ENCODE measurements at regions not wholly inside any gene's neighbourhood (a gene's known extent, or its start where the extent isn't known, plus 50 kb on each side); places are given as distances from the start of the nearest gene placed in this dataset.

DNA sequence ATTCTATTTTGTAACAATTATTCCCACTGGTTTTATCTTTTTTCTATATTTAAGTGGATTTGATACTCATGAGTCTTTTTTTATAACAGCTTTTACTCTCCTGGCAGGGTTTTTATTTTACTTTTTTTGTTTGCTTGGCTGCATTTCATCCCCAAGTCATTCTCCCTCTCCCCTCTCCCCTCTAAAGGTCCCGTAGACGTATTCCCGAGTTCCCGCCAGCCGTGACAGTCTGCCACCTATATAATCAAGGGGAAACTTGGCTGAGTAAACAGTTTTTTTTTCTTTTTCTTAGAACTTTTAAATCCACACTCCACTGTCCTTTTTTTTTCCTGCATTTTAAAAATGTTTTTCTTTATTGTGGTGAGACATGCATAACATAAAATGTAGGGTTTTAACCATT lies 433.1 kb upstream of the HS6ST1 start:
- Histone ChIP-seq H3K4me1 (ENCODE audit: control insufficient read depth, extremely low read depth, insufficient read depth, low read length) (no peaks in the 10 kb centered on the region), H4K20me1 (replicated peaks; ENCODE audit: control insufficient read depth, extremely low read depth, insufficient read depth, low read length) (no peaks in the 10 kb centered on the region), H3K36me3 (ENCODE audit: control insufficient read depth in 2 of 2, extremely low read depth in 1 of 2, insufficient read depth in 2 of 2, low read length in 2 of 2) (no peaks in the 10 kb centered on the region), H3K9me3 (replicated peaks; ENCODE audit: control insufficient read depth, insufficient read depth, low read length) (no peaks in the 10 kb centered on the region), H3K4me2 (ENCODE audit: insufficient read depth, low read length) (no peak overlapping the region), H2AFZ (ENCODE audit: low read depth, low read length) (no peak overlapping the region), H3K9me1 (replicated peaks; ENCODE audit: control insufficient read depth, extremely low read depth, insufficient read depth, low read length) (no peaks in the 10 kb centered on the region), H3K79me2 (ENCODE audit: control insufficient read depth, insufficient read depth, low read length) (no peaks in the 10 kb centered on the region), H3K27me3 (ENCODE audit: control insufficient read depth in 2 of 2, insufficient read depth in 2 of 2, low read length in 2 of 2) (no peaks in the 10 kb centered on the region), H3K27ac (ENCODE audit: insufficient read depth, low read depth, low read length) (no peak overlapping the region), H3K4me3 (replicated peaks in 1 of 3; ENCODE audit: insufficient read depth in 1 of 3, low read depth in 1 of 3, low read length in 3 of 3) (no peak overlapping the region), H3K9ac (replicated peaks; ENCODE audit: extremely low read depth, insufficient read depth, low read length) (no peak overlapping the region)
- dilution Hi-C loops (cut with MboI; ENCODE audit: extremely low pct_ligation_motif_present, low sequenced_read_pairs) (no loop called here), intact Hi-C loops (cut with micrococcal nuclease) (no loop called here)
- ChIA-PET CTCF (no interaction called here), POLR2A (no interaction called here)
- FAIRE-seq (no peak), DNase-seq (ENCODE audit: low read depth, low spot score) (no peak)
- TF ChIP-seq, protein P1, sequence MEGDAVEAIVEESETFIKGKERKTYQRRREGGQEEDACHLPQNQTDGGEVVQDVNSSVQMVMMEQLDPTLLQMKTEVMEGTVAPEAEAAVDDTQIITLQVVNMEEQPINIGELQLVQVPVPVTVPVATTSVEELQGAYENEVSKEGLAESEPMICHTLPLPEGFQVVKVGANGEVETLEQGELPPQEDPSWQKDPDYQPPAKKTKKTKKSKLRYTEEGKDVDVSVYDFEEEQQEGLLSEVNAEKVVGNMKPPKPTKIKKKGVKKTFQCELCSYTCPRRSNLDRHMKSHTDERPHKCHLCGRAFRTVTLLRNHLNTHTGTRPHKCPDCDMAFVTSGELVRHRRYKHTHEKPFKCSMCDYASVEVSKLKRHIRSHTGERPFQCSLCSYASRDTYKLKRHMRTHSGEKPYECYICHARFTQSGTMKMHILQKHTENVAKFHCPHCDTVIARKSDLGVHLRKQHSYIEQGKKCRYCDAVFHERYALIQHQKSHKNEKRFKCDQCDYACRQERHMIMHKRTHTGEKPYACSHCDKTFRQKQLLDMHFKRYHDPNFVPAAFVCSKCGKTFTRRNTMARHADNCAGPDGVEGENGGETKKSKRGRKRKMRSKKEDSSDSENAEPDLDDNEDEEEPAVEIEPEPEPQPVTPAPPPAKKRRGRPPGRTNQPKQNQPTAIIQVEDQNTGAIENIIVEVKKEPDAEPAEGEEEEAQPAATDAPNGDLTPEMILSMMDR (IDR thresholded peaks at IDR 0.05; ENCODE audit: extremely low read depth in 1 of 2, insufficient read depth in 1 of 2, low read depth in 1 of 2, low read length in 2 of 2), result no peak
- TF ChIP-seq POLR2A (IDR thresholded peaks at IDR 0.05; ENCODE audit: low read depth, low read length), result no peak
- BruUV-seq (replicated peaks), result no TSS peak

DNA sequence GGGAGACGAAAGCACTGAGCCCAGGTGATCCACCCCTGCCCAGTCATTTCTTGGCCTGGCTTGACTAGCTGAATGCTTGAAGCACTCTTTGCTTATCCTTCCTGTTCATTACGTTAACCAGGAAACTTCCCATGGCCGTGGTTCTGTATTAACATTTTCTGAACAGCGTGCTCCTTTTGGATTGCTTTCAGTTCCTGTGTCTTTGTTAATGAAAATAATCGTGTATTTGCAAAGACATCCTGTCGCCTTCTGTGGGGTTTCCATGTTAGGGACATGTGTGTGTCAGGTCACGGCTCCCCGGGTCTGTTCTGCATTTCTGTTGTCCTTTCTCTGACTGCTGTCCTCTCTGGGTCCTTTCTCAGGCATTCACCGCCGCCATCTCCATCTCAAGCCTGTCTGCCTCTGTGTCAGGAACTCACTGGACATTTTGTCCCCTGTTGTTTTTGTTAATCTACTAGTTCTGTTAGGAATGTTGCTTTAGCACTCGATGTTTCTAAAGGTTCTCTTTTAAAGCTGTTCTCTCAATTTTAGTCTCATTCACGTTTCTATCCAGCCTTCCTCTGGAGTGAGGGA lies 434.1 kb upstream of the HS6ST1 start:
- no peak overlapping the region for H3K4me2 ChIP-seq (ENCODE audit: insufficient read depth, low read length)
- no peaks in the 10 kb centered on the region for H3K79me2 ChIP-seq (ENCODE audit: control insufficient read depth, insufficient read depth, low read length)
- no peak overlapping the region for H3K27ac ChIP-seq (ENCODE audit: insufficient read depth, low read depth, low read length)
- no peaks in the 10 kb centered on the region for H3K9me1 ChIP-seq (replicated peaks; ENCODE audit: control insufficient read depth, extremely low read depth, insufficient read depth, low read length)
- H3K36me3 ChIP-seq (ENCODE audit: control insufficient read depth in 2 of 2, extremely low read depth in 1 of 2, insufficient read depth in 2 of 2, low read length in 2 of 2), result no peaks in the 10 kb centered on the region
- no peak for FAIRE-seq
- BruUV-seq (replicated peaks), result no TSS peak
- DNase-seq (ENCODE audit: low read depth, low spot score), result no peak
- CTCF ChIA-PET, result interaction anchor here (0.7 kb wide), 1 partner anchor 17 kb away, joined by 3 read pairs; no protein-coding TSS in a partner anchor
- no peaks in the 10 kb centered on the region for H4K20me1 ChIP-seq (replicated peaks; ENCODE audit: control insufficient read depth, extremely low read depth, insufficient read depth, low read length)
- no peak for TF ChIP-seq EZH2 (IDR thresholded peaks at IDR 0.05; ENCODE audit: borderline replicate concordance, low read depth, low read length, severe bottlenecking)
- TF ChIP-seq, protein P1 (IDR thresholded peaks at IDR 0.05; ENCODE audit: extremely low read depth in 1 of 2, insufficient read depth in 1 of 2, low read depth in 1 of 2, low read length in 2 of 2), result no peak
- TF ChIP-seq MYC (IDR thresholded peaks at IDR 0.05; ENCODE audit: low read depth, low read length), result no peak
- TF ChIP-seq, protein P2, sequence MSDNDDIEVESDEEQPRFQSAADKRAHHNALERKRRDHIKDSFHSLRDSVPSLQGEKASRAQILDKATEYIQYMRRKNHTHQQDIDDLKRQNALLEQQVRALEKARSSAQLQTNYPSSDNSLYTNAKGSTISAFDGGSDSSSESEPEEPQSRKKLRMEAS (IDR thresholded peaks at IDR 0.05; ENCODE audit: insufficient read depth, insufficient read length), result no peak
- no peak for TF ChIP-seq POLR2AphosphoS5 (IDR thresholded peaks at IDR 0.05; ENCODE audit: insufficient read depth, low read depth, low read length)
- TF ChIP-seq GATA2 (IDR thresholded peaks at IDR 0.05; ENCODE audit: insufficient read depth, insufficient read length, low read depth, low read length), result no peak
- TF ChIP-seq FOS (IDR thresholded peaks at IDR 0.05; ENCODE audit: borderline replicate concordance, insufficient read depth, low read length), result no peak
- no peak for TF ChIP-seq JUN (IDR thresholded peaks at IDR 0.05; ENCODE audit: borderline replicate concordance, insufficient read depth, insufficient read length, low read depth)
- TF ChIP-seq POLR2A (IDR thresholded peaks at IDR 0.05; ENCODE audit: low read depth, low read length), result no peak
- H3K9me3 ChIP-seq (replicated peaks; ENCODE audit: control insufficient read depth, insufficient read depth, low read length), result no peaks in the 10 kb centered on the region
- dilution Hi-C loops (cut with MboI; ENCODE audit: extremely low pct_ligation_motif_present, low sequenced_read_pairs) (no loop called here), intact Hi-C loops (cut with micrococcal nuclease) (no loop called here)
- H3K9ac ChIP-seq (replicated peaks; ENCODE audit: extremely low read depth, insufficient read depth, low read length), result no peak overlapping the region
- no peak overlapping the region for H3K4me3 ChIP-seq (replicated peaks in 1 of 3; ENCODE audit: insufficient read depth in 1 of 3, low read depth in 1 of 3, low read length in 3 of 3)
- no peaks in the 10 kb centered on the region for H3K27me3 ChIP-seq (ENCODE audit: control insufficient read depth in 2 of 2, insufficient read depth in 2 of 2, low read length in 2 of 2)
- H2AFZ ChIP-seq (ENCODE audit: low read depth, low read length), result no peak overlapping the region
- POLR2A ChIA-PET, result no interaction called here
- no peaks in the 10 kb centered on the region for H3K4me1 ChIP-seq (ENCODE audit: control insufficient read depth, extremely low read depth, insufficient read depth, low read length)
